HG03060 (cell line): ENCODE measurements at regions not wholly inside any gene's neighbourhood (a gene's known extent, or its start where the extent isn't known, plus 50 kb on each side); places are given as distances from the start of the nearest gene placed in this dataset.

ENCODE experiments used
- ATAC-seq: cut with Tn5 transposase; IDR thresholded peaks from one replicate; pipeline ENCODE4 v1.9.1; 2021; ENCODE audit warnings: low read depth, moderate number of reproducible peaks; ENCODE audit not compliant: unreplicated experiment

DNA sequence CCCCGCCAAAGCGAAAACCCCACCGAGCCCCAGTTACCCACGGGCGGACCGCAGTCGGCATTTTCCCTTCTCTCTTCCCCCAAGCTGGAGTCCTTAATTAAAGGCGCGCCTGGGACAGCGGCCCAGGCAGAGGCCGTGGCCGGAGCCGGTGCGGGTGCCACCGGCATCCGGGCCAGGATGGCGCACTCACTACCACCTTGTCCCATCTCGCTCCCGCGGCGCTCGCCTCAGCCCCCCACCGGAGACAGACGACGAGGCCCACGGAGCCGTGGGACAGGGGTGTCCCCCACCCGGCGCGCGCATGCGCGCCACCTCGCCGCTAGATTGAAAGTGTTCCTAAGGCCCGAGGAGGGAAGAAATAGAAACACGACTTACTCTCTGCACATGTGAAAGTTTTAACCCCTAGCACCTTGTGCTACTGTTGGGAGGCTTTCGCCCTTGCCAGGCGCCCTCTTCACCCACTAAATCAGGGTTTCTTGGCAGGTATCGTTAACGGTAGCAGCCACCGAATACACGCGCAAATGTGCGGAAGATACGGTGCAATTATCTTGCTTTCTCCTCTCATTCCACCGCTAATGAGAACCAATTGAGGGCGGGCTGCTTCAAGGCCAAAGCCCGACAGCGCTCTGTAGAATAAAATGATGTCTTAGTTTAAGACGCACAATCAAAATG, 64.3 kb upstream of the CCDC160 start:
- no peak for ATAC-seq

DNA sequence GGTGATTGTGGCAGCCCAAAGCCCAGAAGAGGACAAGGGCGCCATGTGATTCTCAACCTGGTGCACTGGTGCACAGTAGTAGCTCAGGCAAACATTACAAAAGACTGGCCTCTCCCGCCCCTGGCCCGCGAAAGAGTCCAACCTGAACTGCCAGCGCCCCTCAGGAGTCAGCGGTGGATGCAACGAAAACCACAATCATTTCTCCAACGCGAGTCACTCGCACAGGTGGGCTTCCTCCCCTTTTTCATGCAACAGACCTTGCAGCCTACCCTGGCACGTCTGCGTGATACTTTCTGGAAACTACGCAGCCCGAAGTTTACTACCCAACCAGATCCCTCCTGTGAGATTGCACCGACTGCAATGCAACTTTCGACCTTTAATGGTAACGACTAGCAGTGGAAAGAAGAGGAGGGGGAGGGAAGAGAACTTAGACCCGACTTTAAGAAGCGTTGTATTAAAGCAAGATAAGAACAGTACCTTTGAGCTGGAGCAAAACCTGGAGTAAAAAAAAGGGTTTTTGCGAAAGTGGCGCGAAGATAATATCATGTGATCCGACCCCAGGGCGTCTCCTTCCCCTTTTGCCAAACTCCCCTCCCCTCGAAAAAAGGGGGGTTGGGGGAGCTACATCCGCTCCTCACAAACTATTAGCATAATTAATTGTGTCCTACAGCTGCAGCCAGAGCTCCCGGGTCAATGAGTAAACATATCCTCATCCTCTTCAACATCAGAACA, 63.3 kb upstream of the CCDC160 start:
- no peak for ATAC-seq

DNA sequence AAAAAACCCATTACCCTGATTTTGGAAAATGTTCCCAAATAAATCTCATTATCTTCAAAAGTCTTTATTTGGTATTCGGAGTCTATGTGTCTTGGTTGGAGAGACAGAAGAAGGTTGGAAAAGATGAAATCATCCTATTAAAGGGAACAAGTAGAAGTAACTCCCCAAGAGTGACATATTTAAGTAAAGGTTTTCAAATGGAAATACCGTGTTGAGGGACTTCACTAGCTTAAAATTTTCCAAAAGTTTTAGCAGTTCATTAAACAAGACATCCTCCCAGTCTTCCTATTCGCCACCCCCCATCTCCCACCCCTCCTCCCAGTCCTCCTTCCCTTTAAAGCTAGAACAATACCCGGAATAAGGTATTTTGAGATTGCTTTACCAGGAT, 62.7 kb upstream of the CCDC160 start:
- ATAC-seq: no peak

DNA sequence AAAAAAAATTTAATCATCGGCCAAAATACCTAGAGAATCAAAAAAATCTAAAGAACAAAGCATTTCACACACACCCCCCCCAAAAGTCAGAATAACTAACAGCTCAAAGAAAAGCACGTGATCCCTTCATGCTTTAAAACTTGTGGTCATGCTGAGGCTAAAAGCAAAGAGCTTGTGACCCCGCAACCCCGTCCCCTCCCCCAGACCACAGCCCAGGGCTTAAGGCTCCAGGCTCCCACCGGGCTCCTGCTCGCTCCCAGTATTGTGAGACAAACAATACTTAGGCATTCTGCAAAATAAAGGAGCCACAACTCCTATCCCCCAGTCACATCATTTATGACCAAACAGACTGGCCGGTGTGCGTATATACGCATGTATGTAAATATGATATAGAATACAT, 62.1 kb upstream of the CCDC160 start:
- no peak for ATAC-seq

DNA sequence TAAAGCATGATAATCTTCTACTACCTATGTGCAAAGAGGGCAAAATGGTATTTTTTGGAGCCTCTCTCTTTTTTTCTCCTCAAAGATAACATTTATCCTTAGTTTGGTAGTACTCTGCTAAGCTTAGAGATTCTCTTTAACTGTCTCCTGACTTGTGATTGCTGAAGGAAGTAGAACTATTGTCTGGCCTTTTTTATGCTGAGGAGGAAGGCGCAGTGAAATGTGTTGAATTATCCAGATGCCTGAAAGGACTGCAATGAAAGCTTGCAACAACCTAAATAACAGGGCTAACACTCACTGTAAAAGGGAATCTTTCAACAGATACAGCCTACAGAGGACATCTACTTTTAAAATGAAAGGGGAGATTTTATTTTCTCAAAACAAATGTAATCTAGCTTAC, 59.5 kb upstream of the CCDC160 start:
- no peak for ATAC-seq

DNA sequence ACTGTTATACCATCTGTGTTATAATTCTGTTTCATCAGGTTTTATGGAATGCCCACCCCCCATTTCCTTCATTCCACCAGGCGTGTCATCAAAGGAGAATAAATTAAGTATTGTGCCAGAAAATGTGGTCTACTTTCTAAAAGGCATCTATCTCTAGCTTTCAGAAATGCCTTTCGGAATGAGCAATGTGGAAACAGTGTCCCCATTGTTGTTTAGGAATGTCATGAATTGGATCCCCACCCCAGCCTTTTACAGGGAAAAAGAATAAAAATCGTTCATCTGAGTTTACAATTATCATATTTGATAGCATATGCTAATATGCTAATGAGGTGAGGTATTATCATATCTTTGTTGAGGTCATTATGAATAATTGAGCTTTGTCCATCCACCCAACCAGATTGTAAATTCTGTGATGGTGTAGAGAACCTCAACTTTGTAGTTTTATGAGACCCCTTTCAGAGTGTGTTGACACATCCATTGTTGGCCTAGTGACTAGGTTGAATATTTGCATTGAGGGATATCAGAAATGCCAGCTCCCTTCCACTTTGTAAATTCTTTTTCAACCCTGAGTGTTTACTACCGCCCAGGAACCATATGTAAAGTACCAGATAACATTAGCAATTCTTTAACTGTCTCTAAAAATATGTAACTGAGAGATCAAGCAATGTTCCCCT, 56.2 kb upstream of the CCDC160 start:
- ATAC-seq: no peak

DNA sequence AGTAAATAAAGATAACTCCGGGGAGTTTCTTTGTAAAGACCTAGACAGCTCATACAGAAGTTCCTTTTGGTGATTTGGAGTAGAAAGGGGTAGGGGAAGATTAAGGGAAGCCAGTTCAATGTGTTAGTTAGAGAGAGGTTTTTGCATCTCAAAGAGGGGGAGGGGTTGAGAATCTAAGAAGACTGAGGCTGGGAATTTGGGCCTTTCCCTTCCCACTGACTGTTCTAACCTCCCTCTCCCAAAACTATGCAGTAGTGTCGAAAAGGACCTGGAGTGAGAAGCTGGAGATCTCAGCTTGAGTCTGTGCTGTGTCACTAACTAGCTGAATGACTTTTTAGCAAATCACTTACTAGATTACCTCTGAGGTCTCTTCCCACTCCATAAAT, 55.7 kb upstream of the CCDC160 start:
- no peak for ATAC-seq

DNA sequence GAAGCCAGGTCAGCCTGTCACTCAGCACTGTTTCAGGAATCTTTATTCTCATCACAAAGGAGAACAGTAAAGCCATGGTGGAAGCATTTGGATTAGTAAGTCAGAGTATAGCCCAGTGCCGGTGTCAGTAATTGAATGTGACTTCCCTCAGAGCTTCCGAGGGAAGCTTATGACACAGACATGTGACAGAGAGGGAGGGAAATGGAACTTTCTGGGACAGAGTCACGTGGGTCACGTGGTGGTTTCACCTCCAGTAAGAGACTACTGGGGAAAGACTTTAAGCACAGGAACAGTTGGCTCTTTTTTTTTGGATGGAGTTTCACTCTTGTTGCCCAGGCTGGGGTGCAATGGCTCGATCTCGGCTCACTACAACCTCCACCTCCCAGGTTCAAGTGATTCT, 53.3 kb upstream of the CCDC160 start:
- no peak for ATAC-seq

DNA sequence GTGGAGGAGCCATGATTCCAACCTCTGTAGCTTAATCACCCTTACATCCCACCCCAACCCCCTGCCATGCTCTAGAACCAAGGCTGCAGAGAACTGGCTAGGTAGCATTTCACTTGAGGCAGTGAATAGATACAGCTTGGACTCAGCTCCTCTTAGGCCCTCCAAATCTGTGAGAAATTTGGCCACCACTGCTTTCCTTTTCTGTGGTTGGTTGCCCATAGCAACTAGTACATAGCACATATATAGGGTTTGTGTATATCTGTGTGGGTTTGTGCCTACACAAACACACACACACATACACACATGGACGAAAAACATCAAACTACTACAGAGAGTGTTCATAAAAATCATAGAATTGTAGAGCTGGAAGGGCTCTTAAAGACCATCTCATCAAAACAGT, 52.0 kb upstream of the CCDC160 start:
- ATAC-seq: no peak

DNA sequence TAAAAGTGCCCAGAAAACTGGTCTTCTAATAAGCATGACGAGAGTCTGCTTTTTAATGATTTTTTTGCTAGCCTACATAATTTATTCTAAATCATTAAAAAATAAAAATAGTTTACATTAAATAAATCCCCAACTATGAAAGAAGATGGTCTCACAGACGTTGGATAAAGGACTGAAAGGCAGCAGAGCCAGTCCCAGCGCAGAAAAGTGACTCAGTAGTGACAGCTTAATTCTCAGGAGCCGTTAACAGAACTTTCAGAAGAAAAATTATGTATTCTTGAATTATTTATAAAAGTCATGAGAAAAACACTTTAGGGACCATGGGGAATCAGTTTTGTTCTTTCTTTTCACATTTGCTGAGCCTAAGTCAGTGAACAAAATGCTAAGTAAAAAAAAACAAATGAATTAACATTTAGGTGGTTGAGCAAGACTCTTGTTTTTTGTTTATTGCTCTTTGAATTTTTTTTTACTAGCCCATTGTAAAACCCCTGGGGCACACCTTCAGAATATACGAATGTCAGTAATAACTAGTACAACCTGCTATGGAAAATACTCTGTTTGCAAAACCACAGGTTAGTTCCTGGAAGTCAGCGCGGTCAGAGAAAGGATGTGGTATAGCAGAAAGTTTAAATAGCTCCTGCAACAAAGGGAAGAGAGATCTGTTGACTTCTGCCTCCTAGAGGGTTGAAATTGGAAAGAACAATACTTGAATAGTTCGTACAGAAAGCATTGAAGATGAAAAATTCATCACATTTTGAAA, 50.4 kb upstream of the CCDC160 start:
- peak; percentile 67 for ATAC-seq
